ENCODE measurements at regions not wholly inside any gene's neighbourhood (a gene's known extent, or its start where the extent isn't known, plus 50 kb on each side); places are given as distances from the start of the nearest gene placed in this dataset.

GRCh38 chr14:49017447-49017846 lies 568.7 kb downstream of the RPS29 start:
- TF ChIP-seq CTCF (optimal IDR thresholded peaks at IDR 0.05 in 1 of 3, IDR thresholded peaks at IDR 0.05 in 1 of 3, conservative IDR thresholded peaks at IDR 0.05 in 1 of 3; ENCODE audit: extremely low read depth in 1 of 3, insufficient read depth in 2 of 3, low read length in 3 of 3) (no peak), EZH2 (IDR thresholded peaks at IDR 0.05; ENCODE audit: low read length) (no peak)
